Caco-2 (cell line): ENCODE measurements at regions not wholly inside any gene's neighbourhood (a gene's known extent, or its start where the extent isn't known, plus 50 kb on each side); places are given as distances from the start of the nearest gene placed in this dataset.

ENCODE experiments used
- BruUV-seq: library from RNA; stranded (reverse); fragments of 400-500 nt; replicated peaks from 2 replicates; lab custom pipeline; 2021; lab: Mats Ljungman, UMichigan
- CTCF ChIA-PET: fragments of 300-600 bp; sonication (Branson Sonifier 250); formaldehyde crosslinking; loops from one replicate; lab custom pipeline; 2022; ENCODE audit warnings: antibody characterized with exemption; lab: Charles Lee
- POLR2A ChIA-PET: fragments of 300-600 bp; sonication (Branson Sonifier 250); formaldehyde crosslinking; loops from one replicate; lab custom pipeline; 2022; ENCODE audit warnings: antibody characterized with exemption; lab: Charles Lee
- DNase-seq, 2 experiments: peaks; one replicate each; pipeline versions ENCODE4 v3.0.0 to v3.0.0-alpha.2; 2020 to 2022
- H3K27me3 ChIP-seq: replicated peaks from 2 replicates; pipeline ENCODE4 v1.6.0; 2011; ENCODE audit warnings: low read length; ENCODE audit not compliant: control insufficient read depth, insufficient read depth
- H3K36me3 ChIP-seq: 2 replicates; pipeline ENCODE4 v1.5.1; 2011; ENCODE audit warnings: low read length; ENCODE audit not compliant: control insufficient read depth, insufficient read depth
- H3K4me1 ChIP-seq: fragments of 250-450 bp; sonication (Bioruptor Pico); 2 replicates; pipeline ENCODE4 v1.5.1; 2020; ENCODE audit warnings: mild to moderate bottlenecking
- H3K4me3 ChIP-seq: 2 replicates; pipeline ENCODE4 v1.5.1; 2011; ENCODE audit warnings: low read depth, mild to moderate bottlenecking, control low read depth, low read length
- H3K9me3 ChIP-seq: fragments of 250-450 bp; sonication (Bioruptor Pico); 2 replicates; pipeline ENCODE4 v1.5.1; 2020; ENCODE audit warnings: mild to moderate bottlenecking, moderate library complexity
- H3K27ac Mint-ChIP-seq: one replicate; pipeline ENCODE4 v1.8.0; 2022; ENCODE audit warnings: mixed read lengths; ENCODE audit not compliant: unreplicated experiment
- H3K27me3 Mint-ChIP-seq: one replicate; pipeline ENCODE4 v1.8.0; 2022; ENCODE audit warnings: mixed read lengths; ENCODE audit not compliant: insufficient read depth, unreplicated experiment
- H3K36me3 Mint-ChIP-seq: one replicate; pipeline ENCODE4 v1.8.0; 2022; ENCODE audit warnings: mild to moderate bottlenecking, mixed read lengths; ENCODE audit not compliant: insufficient read depth, unreplicated experiment
- H3K4me1 Mint-ChIP-seq: one replicate; pipeline ENCODE4 v1.8.0; 2022; ENCODE audit warnings: low read depth, mixed read lengths; ENCODE audit not compliant: unreplicated experiment
- H3K4me3 Mint-ChIP-seq: one replicate; pipeline ENCODE4 v1.8.0; 2022; ENCODE audit warnings: mild to moderate bottlenecking, moderate library complexity, mixed read lengths; ENCODE audit not compliant: unreplicated experiment
- H3K9me3 Mint-ChIP-seq: one replicate; pipeline ENCODE4 v1.8.0; 2022; ENCODE audit warnings: mixed read lengths; ENCODE audit not compliant: unreplicated experiment
- CTCF ChIP-seq, 2 experiments: fragments of 200-600 bp in 1 of 2; IDR thresholded peaks; 1 replicate in 1 of 2; 2 replicates in 1 of 2; pipeline versions ENCODE4 v1.5.1 to v1.8.0; 2011 to 2022; ENCODE audit warnings: antibody characterized with exemption in 1 of 2, control low read depth in 1 of 2, inconsistent platforms in 1 of 2, low read depth in 1 of 2, low read length in 1 of 2, mild to moderate bottlenecking in 1 of 2, moderate library complexity in 1 of 2; ENCODE audit not compliant: insufficient read depth in 1 of 2, severe bottlenecking in 1 of 2, unreplicated experiment in 1 of 2
- intact Hi-C: fragments of 100-400 bp; cut with micrococcal nuclease; formaldehyde crosslinking; loops from one replicate; pipeline ENCODE4 v1.10.0; 2022; ENCODE audit not compliant: unreplicated experiment

- H3K27ac Mint-ChIP-seq = no peak overlapping the region
- H3K4me1 ChIP-seq = 0 out of 2 replicates have a peak, but pooled peaks cover 4% of the 10 kb centered on the region
- no peaks in the 10 kb centered on the region for H3K9me3 Mint-ChIP-seq
- no peak overlapping the region for H3K4me3 ChIP-seq
- ChIA-PET POLR2A (no interaction called here), CTCF (no interaction called here)
- BruUV-seq = no TSS peak
- no peak overlapping the region for H3K4me3 Mint-ChIP-seq
- no peaks in the 10 kb centered on the region for H3K27me3 ChIP-seq
- H3K9me3 ChIP-seq = no peaks in the 10 kb centered on the region
- DNase-seq = no peak
- intact Hi-C loops = loop anchor here (5.0 kb wide), 1 partner anchor 132 kb away; no protein-coding TSS in a partner anchor
- no peaks in the 10 kb centered on the region for H3K36me3 ChIP-seq
- no peak for TF ChIP-seq CTCF (IDR thresholded peaks at IDR 0.05; ENCODE audit: insufficient read depth in 1 of 2, low read depth in 1 of 2, low read length in 1 of 2, severe bottlenecking in 1 of 2, unreplicated experiment in 1 of 2)
- no peaks in the 10 kb centered on the region for H3K36me3 Mint-ChIP-seq
- peaks cover 3% of the 10 kb centered on the region for H3K4me1 Mint-ChIP-seq
- peaks cover 18% of the 10 kb centered on the region for H3K27me3 Mint-ChIP-seq
Measured at GRCh38 chr15:69653846-69654245, 201.2 kb downstream of the RPLP1 start.

GRCh38 chr15:69656271-69657030 is 203.8 kb downstream of the RPLP1 start:
- intact Hi-C loops = no loop called here
- Histone ChIP-seq H3K9me3 (no peaks in the 10 kb centered on the region), H3K4me3 (no peak overlapping the region), H3K27me3 (no peaks in the 10 kb centered on the region), H3K36me3 (no peaks in the 10 kb centered on the region), H3K4me1 (no peaks in the 10 kb centered on the region)
- no peaks in the 10 kb centered on the region for H3K4me1 Mint-ChIP-seq
- no peaks in the 10 kb centered on the region for H3K9me3 Mint-ChIP-seq
- TF ChIP-seq CTCF (IDR thresholded peaks at IDR 0.05; ENCODE audit: insufficient read depth in 1 of 2, low read depth in 1 of 2, low read length in 1 of 2, severe bottlenecking in 1 of 2, unreplicated experiment in 1 of 2) = no peak
- no TSS peak for BruUV-seq
- CTCF ChIA-PET = no interaction called here
- POLR2A ChIA-PET = no interaction called here
- H3K27ac Mint-ChIP-seq = no peak overlapping the region
- peaks cover 15% of the 10 kb centered on the region for H3K27me3 Mint-ChIP-seq
- no peak overlapping the region for H3K4me3 Mint-ChIP-seq
- no peak for DNase-seq
- H3K36me3 Mint-ChIP-seq = no peaks in the 10 kb centered on the region

- Mint-ChIP-seq H3K9me3 (no peaks in the 10 kb centered on the region), H3K27ac (no peak overlapping the region), H3K4me1 (no peaks in the 10 kb centered on the region), H3K4me3 (no peak overlapping the region), H3K36me3 (no peaks in the 10 kb centered on the region), H3K27me3 (peaks cover 11% of the 10 kb centered on the region)
- H3K36me3 ChIP-seq = no peaks in the 10 kb centered on the region
- no peaks in the 10 kb centered on the region for H3K4me1 ChIP-seq
- H3K9me3 ChIP-seq = no peaks in the 10 kb centered on the region
- ChIA-PET POLR2A (no interaction called here), CTCF (no interaction called here)
- no peak for TF ChIP-seq CTCF (IDR thresholded peaks at IDR 0.05; ENCODE audit: insufficient read depth in 1 of 2, low read depth in 1 of 2, low read length in 1 of 2, severe bottlenecking in 1 of 2, unreplicated experiment in 1 of 2)
- no TSS peak for BruUV-seq
- H3K4me3 ChIP-seq = no peak overlapping the region
- no peak for DNase-seq
- no peaks in the 10 kb centered on the region for H3K27me3 ChIP-seq
- intact Hi-C loops = no loop called here
Measured at GRCh38 chr15:69657626-69658025, 205.0 kb downstream of the RPLP1 start.
